H9 (cell line): ENCODE measurements at regions not wholly inside any gene's neighbourhood (a gene's known extent, or its start where the extent isn't known, plus 50 kb on each side); places are given as distances from the start of the nearest gene placed in this dataset.

Experiments
- DNase-seq: peaks from one replicate; pipeline ENCODE4 v3.0.0-alpha.2; 2017
- H2AFZ ChIP-seq: one replicate; pipeline ENCODE4 v1.6.1; 2013; ENCODE audit warnings: mild to moderate bottlenecking, low read length, control low read depth, moderate library complexity
- H2AK5ac ChIP-seq: 2 replicates; pipeline ENCODE4 v1.6.1; 2013; ENCODE audit warnings: low read length, control low read depth, mixed read lengths; ENCODE audit not compliant: insufficient read length
- H2BK120ac ChIP-seq: one replicate; pipeline ENCODE4 v1.6.1; 2013; ENCODE audit warnings: low read depth, mild to moderate bottlenecking, low read length, control low read depth, inconsistent platforms; ENCODE audit not compliant: poor library complexity, severe bottlenecking
- H2BK12ac ChIP-seq: 2 replicates; pipeline ENCODE4 v1.6.1; 2013; ENCODE audit warnings: low read length, control low read depth, mixed read lengths, low read depth; ENCODE audit not compliant: insufficient read length
- H2BK15ac ChIP-seq: 2 replicates; pipeline ENCODE4 v1.6.1; 2013; ENCODE audit warnings: low read depth, low read length, control low read depth
- H2BK20ac ChIP-seq: one replicate; pipeline ENCODE4 v1.6.1; 2013; ENCODE audit warnings: low read depth, mild to moderate bottlenecking, low read length, control low read depth, inconsistent platforms; ENCODE audit not compliant: poor library complexity, severe bottlenecking
- H2BK5ac ChIP-seq: 2 replicates; pipeline ENCODE4 v1.6.1; 2013; ENCODE audit warnings: low read length, control low read depth, mixed read lengths; ENCODE audit not compliant: insufficient read length
- H3K14ac ChIP-seq: 2 replicates; pipeline ENCODE4 v1.6.1; 2013; ENCODE audit warnings: low read length, control low read depth; ENCODE audit not compliant: insufficient read depth
- H3K18ac ChIP-seq: 2 replicates; pipeline ENCODE4 v1.6.1; 2013; ENCODE audit warnings: low read depth, mild to moderate bottlenecking, mixed read lengths, low read length, control low read depth; ENCODE audit not compliant: insufficient read length
- H3K23ac ChIP-seq: 2 replicates; pipeline ENCODE4 v1.6.1; 2013; ENCODE audit warnings: low read length, control low read depth, mixed read lengths, low read depth; ENCODE audit not compliant: insufficient read length
- H3K23me2 ChIP-seq: 2 replicates; pipeline ENCODE4 v1.6.1; 2013; ENCODE audit warnings: low read depth, mild to moderate bottlenecking, mixed read lengths, low read length, control low read depth; ENCODE audit not compliant: insufficient read length, poor library complexity, severe bottlenecking
- H3K27ac ChIP-seq: 2 replicates; pipeline ENCODE4 v1.5.1; 2013; ENCODE audit warnings: low read length, control low read depth, mixed read lengths, low read depth; ENCODE audit not compliant: insufficient read length
- H3K27me3 ChIP-seq: 2 replicates; pipeline ENCODE4 v1.6.1; 2013; ENCODE audit warnings: low read length, control low read depth, inconsistent platforms; ENCODE audit not compliant: insufficient read depth
- H3K4ac ChIP-seq: 2 replicates; pipeline ENCODE4 v1.6.1; 2013; ENCODE audit warnings: low read depth, mild to moderate bottlenecking, control low read depth, inconsistent platforms, low read length, moderate library complexity
- H3K4me1 ChIP-seq: 2 replicates; pipeline ENCODE4 v1.6.1; 2013; ENCODE audit warnings: low read length, control low read depth, inconsistent platforms; ENCODE audit not compliant: insufficient read depth
- H3K4me2 ChIP-seq: 2 replicates; pipeline ENCODE4 v1.6.1; 2013; ENCODE audit warnings: low read length, control low read depth, mixed read lengths; ENCODE audit not compliant: insufficient read length, insufficient read depth
- H3K56ac ChIP-seq: 2 replicates; pipeline ENCODE4 v1.6.1; 2013; ENCODE audit warnings: low read depth, mild to moderate bottlenecking, mixed read lengths, low read length, control low read depth; ENCODE audit not compliant: insufficient read length
- H3K79me1 ChIP-seq: 2 replicates; pipeline ENCODE4 v1.6.1; 2013; ENCODE audit warnings: low read depth, mild to moderate bottlenecking, moderate library complexity, low read length, control low read depth, inconsistent platforms; ENCODE audit not compliant: insufficient read depth, poor library complexity, severe bottlenecking
- H3K79me2 ChIP-seq: 2 replicates; pipeline ENCODE4 v1.6.1; 2013; ENCODE audit warnings: low read length, control low read depth, inconsistent platforms; ENCODE audit not compliant: insufficient read depth
- H3K9ac ChIP-seq: 2 replicates; pipeline ENCODE4 v1.6.1; 2013; ENCODE audit warnings: low read length, control low read depth, mixed read lengths; ENCODE audit not compliant: insufficient read length; ENCODE audit errors: extremely low read depth
- H3K9me3 ChIP-seq: one replicate; pipeline ENCODE4 v1.6.1; 2013; ENCODE audit warnings: low read depth, low read length, inconsistent platforms; ENCODE audit not compliant: control insufficient read depth
- H3T11ph ChIP-seq: one replicate; pipeline ENCODE4 v1.6.1; 2013; ENCODE audit warnings: mild to moderate bottlenecking, low read length, control low read depth, inconsistent platforms
- H4K20me1 ChIP-seq: one replicate; pipeline ENCODE4 v1.6.1; 2013; ENCODE audit not compliant: control insufficient read depth, insufficient read length, insufficient read depth
- H4K5ac ChIP-seq: 2 replicates; pipeline ENCODE4 v1.6.1; 2013; ENCODE audit warnings: low read depth, mild to moderate bottlenecking, mixed read lengths, low read length, control low read depth; ENCODE audit not compliant: insufficient read length
- H4K8ac ChIP-seq: replicated peaks from 2 replicates; pipeline ENCODE4 v1.6.1; 2013; ENCODE audit warnings: low read length, control low read depth, mixed read lengths, low read depth; ENCODE audit not compliant: insufficient read length
- H4K91ac ChIP-seq: 2 replicates; pipeline ENCODE4 v1.6.1; 2013; ENCODE audit warnings: low read depth, mild to moderate bottlenecking, moderate library complexity, mixed read lengths, low read length, control low read depth; ENCODE audit not compliant: insufficient read length
- H3K27ac Mint-ChIP-seq, 3 experiments: 2 replicates in 2 of 3; 3 replicates in 1 of 3; pipeline ENCODE4 v1.8.0; 2020 to 2021; ENCODE audit warnings: mixed read lengths in 3 of 3, mild to moderate bottlenecking in 1 of 3, moderate library complexity in 1 of 3
- H3K27me3 Mint-ChIP-seq: 2 replicates; pipeline ENCODE4 v1.8.0; 2021; ENCODE audit warnings: low read depth, mild to moderate bottlenecking, moderate library complexity, mixed read lengths
- H3K36me3 Mint-ChIP-seq, 3 experiments: 2 replicates in 2 of 3; 3 replicates in 1 of 3; pipeline ENCODE4 v1.8.0; 2020 to 2021; ENCODE audit warnings: low read depth in 3 of 3, mixed read lengths in 3 of 3; ENCODE audit not compliant: insufficient read depth in 1 of 3
- H3K4me1 Mint-ChIP-seq, 2 experiments: 2 replicates each; pipeline ENCODE4 v1.8.0; 2020; ENCODE audit warnings: mixed read lengths in 2 of 2
- H3K4me3 Mint-ChIP-seq, 2 experiments: 2 replicates in 1 of 2; 3 replicates in 1 of 2; pipeline ENCODE4 v1.8.0; 2020 to 2021; ENCODE audit warnings: mild to moderate bottlenecking in 2 of 2, mixed read lengths in 2 of 2, moderate library complexity in 1 of 2
- H3K9me3 Mint-ChIP-seq, 2 experiments: 2 replicates in 1 of 2; 3 replicates in 1 of 2; pipeline ENCODE4 v1.8.0; 2020; ENCODE audit warnings: mild to moderate bottlenecking in 2 of 2, mixed read lengths in 2 of 2, moderate library complexity in 1 of 2
- WGBS: extraction: QIAGEN DNeasy Blood & Tissue Kit; methylation state at CpG from one replicate; pipeline ENCODE4 v1.1.7; 2013; ENCODE audit warnings: missing lambda C conversion rate, low lambda C conversion rate, mixed read lengths; ENCODE audit not compliant: insufficient read length; ENCODE audit errors: extremely low coverage; 5-methylcytosine and 5-hydroxymethylcytosine counted together
- TF ChIP-seq, protein P1 (sequence below): fragments of 200-600 bp; sonication (generic); conservative IDR thresholded peaks from 3 replicates; pipeline ENCODE4 v1.8.0; 2021; ENCODE audit warnings: antibody characterized with exemption, mild to moderate bottlenecking

DNA sequence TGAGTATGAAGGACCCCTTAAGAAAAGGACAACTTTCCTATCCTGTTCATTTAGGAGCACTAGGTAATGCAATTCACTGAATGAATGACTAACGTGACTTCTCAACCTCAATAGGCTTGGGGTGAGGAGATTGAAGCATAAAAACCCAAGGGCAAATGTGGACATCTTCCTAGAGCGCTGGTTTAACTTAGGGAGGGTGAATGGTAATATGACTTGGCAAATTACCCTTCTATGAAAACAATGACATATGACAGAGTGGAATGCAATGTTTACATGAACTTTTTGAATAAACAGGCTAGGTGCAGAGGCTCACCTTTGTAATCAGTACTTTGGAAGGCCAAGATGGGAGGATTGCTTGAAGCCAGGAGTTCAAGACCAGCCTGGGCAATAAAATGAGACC lies 83.9 kb upstream of the ANK3 start:
- H4K20me1 ChIP-seq = no peaks in the 10 kb centered on the region
- H2BK120ac ChIP-seq = no peak overlapping the region
- H3K4me1 ChIP-seq = no peaks in the 10 kb centered on the region
- Mint-ChIP-seq H3K36me3 (no peaks in the 10 kb centered on the region), H3K4me1 (0 out of 4 replicates have a peak, but pooled peaks cover 0 to 4% of the 10 kb centered on the region in 2 experiments), H3K27me3 (no peaks in the 10 kb centered on the region), H3K4me3 (no peak overlapping the region), H3K9me3 (no peaks in the 10 kb centered on the region), H3K27ac (no peak overlapping the region)
- H2AK5ac ChIP-seq = no peak overlapping the region
- no peak overlapping the region for H2BK5ac ChIP-seq
- H3K9me3 ChIP-seq = no peaks in the 10 kb centered on the region
- H3K4ac ChIP-seq = no peak overlapping the region
- H3T11ph ChIP-seq = no peak overlapping the region
- H3K79me1 ChIP-seq = no peaks in the 10 kb centered on the region
- no peak overlapping the region for H3K14ac ChIP-seq
- H3K23me2 ChIP-seq = no peaks in the 10 kb centered on the region
- no peak overlapping the region for H2BK15ac ChIP-seq
- no peaks in the 10 kb centered on the region for H3K27me3 ChIP-seq
- H3K56ac ChIP-seq = no peak overlapping the region
- no peak overlapping the region for H3K9ac ChIP-seq
- H2BK12ac ChIP-seq = no peak overlapping the region
- no peak overlapping the region for H4K5ac ChIP-seq
- no peak overlapping the region for H3K4me2 ChIP-seq
- H3K27ac ChIP-seq = no peak overlapping the region
- no peak overlapping the region for H4K8ac ChIP-seq
- no peaks in the 10 kb centered on the region for H3K79me2 ChIP-seq
- DNase-seq = no peak
- TF ChIP-seq, protein P1, sequence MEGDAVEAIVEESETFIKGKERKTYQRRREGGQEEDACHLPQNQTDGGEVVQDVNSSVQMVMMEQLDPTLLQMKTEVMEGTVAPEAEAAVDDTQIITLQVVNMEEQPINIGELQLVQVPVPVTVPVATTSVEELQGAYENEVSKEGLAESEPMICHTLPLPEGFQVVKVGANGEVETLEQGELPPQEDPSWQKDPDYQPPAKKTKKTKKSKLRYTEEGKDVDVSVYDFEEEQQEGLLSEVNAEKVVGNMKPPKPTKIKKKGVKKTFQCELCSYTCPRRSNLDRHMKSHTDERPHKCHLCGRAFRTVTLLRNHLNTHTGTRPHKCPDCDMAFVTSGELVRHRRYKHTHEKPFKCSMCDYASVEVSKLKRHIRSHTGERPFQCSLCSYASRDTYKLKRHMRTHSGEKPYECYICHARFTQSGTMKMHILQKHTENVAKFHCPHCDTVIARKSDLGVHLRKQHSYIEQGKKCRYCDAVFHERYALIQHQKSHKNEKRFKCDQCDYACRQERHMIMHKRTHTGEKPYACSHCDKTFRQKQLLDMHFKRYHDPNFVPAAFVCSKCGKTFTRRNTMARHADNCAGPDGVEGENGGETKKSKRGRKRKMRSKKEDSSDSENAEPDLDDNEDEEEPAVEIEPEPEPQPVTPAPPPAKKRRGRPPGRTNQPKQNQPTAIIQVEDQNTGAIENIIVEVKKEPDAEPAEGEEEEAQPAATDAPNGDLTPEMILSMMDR = no peak
- no peak overlapping the region for H3K18ac ChIP-seq
- no peak overlapping the region for H2AFZ ChIP-seq
- H3K23ac ChIP-seq = no peak overlapping the region
- H4K91ac ChIP-seq = no peak overlapping the region
- no CpG with 5 or more reads among the region's 2 CpGs for WGBS
- no peak overlapping the region for H2BK20ac ChIP-seq
